NCI-H187 treated with DMSO at 0.1 percent for 48 hours (cell line): ENCODE measurements at regions not wholly inside any gene's neighbourhood (a gene's known extent, or its start where the extent isn't known, plus 50 kb on each side); places are given as distances from the start of the nearest gene placed in this dataset.
"Not testable (repeated sequence)": the region's sequence is repeated elsewhere in the genome, so short reads cannot be mapped to it uniquely, and the experiment has no call there.

Experiments
- DNase-seq: peaks from one replicate; lab custom pipeline; 2025; lab: John Stamatoyannopoulos, UW

DNA sequence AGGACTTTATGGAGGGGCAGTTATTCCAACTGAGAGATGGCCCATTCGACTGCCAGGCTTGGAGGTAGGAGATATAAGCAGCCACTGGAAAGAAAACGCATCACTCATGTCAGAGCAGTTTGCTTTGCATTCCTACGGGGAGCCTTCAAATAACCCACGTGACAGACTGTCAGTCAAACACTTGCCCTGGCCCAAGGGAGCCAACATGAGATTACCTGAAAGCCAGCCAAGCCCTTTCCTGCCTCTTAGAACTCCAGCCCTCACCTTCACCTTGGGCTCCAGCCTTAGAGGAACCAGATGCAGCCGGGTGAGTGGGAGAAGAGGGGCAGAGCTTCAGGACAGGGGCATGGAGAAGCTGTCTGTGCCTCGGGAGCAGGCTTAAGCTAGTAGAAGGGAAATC, 95.3 kb upstream of the CXCL13 start:
- no peak for DNase-seq

DNA sequence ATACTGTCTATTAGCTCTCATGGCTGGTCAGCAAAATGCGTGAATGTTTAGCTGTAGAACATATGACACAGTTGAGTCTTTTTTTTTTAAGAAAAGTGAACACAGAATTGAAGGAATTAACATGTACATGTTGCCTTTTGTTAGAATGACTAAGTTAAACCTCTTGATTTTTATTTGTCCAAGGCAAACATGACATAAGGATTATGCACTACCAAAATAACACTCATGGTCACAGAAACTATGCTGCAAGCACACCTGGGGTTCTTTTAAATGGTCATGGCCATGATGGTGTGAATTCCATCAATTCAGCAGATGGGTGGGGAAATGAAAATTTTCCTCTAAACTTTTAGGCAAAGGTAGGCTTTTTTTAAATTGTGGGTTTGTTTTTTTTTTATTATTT, 80.1 kb upstream of the CXCL13 start:
- no peak for DNase-seq

DNA sequence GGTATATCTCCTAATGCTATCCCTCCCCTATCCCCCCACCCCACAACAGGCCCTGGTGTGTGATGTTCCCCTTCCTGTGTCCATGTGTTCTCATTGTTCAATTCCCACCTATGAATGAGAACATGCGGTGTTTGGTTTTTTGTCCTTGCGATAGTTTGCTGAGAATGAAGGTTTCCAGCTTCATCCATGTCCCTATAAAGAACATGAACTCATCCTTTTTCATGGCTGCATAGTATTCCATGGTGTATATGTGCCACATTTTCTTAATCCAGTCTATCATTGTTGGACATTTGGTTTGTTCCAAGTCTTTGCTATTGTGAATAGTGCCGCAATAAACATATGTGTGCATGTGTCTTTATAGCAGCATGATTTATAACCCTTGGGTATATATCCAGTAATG, 77.7 kb upstream of the CXCL13 start:
- not testable (repeated sequence) for DNase-seq

DNA sequence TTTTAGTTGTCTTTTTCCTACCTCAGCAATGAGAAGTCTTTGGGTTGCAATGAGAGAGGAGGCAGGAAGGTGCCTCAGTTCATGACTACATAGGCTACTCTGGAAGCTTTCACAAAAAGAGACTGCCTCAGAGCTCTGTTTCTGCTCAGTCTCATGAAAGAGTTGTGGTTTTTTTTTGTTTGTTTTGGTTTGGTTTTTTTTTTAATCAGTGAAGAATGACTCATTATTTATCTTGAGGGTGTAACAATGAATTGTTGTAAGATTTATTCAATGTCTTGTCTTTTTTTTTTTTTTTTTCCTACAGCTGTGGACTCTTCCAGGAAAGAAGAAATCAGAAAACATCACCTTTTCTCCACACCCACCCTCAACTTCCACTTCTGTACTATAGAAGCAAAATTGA, 67.5 kb upstream of the CXCL13 start:
- DNase-seq: no peak

DNA sequence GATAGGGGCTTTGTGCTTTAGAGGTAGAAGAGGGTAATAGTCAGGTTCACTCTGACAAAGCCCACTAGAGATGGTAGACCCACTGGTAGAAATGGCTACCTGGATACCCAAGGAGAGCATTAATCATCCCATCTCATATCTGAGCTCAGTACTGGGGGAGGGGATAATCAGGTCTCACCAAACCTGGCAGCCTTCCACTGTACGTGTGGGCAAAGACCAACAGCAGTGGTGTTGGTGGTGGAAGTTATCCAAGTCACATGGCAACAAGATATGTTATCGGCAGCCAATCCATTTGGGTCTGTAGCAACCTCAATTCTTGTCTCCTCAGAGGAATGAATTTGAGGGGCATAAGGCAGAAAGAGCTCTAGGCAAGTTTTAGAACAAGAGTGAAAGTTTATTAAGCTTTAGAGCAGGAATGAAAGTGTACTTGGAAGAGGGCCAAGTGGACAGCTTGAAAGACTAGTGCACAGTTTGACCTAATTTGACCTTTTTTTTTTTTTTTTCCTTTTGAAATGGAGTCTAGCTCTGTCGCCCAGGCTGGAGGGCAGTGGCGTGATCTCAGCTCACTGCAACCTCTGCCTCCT, 67.0 kb upstream of the CXCL13 start:
- no peak for DNase-seq
